ENCODE measurements at regions not wholly inside any gene's neighbourhood (a gene's known extent, or its start where the extent isn't known, plus 50 kb on each side); places are given as distances from the start of the nearest gene placed in this dataset.

DNA sequence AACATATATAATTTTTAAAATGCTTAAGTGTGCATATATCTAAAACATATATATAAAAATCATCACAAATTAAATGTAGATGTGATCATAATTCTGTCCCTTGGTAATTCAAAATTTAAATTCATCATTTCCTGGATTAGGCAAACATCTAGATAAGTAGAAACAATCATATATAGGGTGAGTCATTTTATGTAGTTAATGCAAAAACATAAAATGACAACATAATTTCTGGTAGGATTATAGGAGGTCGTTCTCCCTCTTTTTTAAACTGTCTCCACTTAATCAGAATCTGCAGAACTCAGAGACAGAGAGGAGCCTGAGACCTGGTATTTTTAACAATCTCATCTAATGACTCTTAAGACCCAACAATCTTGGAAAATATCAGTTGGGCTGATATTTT lies 333.4 kb downstream of the KCTD12 start:
- no peak for TF ChIP-seq CTCF (conservative IDR thresholded peaks at IDR 0.05; ENCODE audit: low read depth, low read length)
- no peak for TF ChIP-seq EZH2 (IDR thresholded peaks at IDR 0.05; ENCODE audit: borderline replicate concordance, low read depth, low read length, poor library complexity, severe bottlenecking)

All from A673 (cell line).